ENCODE measurements at regions not wholly inside any gene's neighbourhood (a gene's known extent, or its start where the extent isn't known, plus 50 kb on each side); places are given as distances from the start of the nearest gene placed in this dataset.

DNA sequence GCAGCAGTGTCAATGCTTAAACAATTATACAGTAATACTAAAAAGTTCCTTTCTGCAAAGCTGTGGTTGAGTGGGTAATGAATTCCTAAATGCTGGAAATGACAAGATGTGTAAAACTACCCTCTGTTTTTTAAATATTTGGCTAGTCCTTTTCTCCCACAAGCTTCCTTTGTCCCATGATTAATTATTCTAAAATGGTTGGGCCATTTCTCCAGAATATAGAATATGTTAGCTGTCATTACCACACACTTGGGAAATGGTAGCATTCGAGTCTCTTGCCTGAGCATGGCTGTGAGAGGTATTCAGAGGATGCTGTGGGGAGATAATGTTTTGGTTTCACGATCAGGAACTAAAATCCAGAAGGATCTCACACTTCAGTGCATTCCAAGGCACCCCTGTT lies 1185.8 kb downstream of the UQCRFS1 start:
- no peak for DNase-seq

DNA sequence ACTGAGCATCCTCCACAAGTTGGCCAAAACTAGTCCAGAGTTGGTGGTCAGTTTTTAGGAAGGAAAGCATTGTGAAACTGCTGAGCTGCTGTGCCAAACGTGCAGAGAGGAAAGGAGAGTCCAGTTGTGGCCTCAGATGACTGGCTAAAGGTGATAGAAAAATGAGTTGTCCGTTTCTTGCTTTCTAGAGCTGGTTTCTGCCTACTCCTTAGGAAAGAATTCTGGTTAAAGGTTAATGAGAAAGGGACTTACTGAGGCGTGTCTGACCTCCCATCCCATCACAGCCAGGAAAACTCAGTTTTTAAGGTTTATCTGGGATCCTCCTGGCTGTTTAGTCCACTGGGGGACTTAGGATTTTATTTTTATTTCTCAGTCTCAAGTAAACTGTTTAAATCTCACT lies 1186.3 kb downstream of the UQCRFS1 start:
- DNase-seq: no peak

DNA sequence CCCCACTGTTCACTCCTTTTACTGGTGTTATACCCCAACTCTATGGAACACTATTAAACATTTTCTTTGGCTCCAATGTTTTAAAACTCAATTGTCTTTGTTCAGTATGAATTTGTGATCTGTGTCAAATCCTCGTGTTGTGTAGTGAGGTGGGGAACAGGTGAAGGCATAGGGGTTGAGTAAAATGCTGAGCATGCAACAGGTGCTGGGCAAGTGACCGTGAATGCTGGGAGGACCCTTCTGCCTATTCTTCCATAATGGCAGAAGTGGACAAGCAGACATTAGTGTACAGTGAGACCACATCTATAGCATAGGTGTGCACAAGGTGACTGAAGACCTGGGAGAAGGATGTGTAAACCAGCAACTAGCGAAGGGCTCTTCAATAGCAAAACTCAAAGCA lies 1188.0 kb downstream of the UQCRFS1 start:
- no peak for DNase-seq

DNA sequence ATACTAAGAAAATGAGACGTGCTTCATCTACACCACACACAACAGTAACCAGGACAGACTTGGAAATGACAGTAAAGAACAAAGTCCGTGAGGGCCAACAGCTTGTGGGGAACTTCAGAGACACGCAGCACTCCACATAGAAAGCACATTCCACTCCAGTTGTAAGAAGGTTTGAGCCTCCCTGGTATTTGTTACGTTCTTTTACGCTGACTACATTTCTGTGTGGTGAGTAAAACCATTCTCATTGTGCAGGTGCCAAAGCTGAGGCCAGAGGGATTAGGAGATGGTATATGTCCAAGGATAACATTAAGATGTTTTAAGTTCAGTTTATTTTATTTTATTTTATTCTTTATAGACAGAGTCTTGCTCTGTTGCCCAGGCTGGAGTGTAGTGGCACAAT lies 1189.9 kb downstream of the UQCRFS1 start:
- DNase-seq: no peak

DNA sequence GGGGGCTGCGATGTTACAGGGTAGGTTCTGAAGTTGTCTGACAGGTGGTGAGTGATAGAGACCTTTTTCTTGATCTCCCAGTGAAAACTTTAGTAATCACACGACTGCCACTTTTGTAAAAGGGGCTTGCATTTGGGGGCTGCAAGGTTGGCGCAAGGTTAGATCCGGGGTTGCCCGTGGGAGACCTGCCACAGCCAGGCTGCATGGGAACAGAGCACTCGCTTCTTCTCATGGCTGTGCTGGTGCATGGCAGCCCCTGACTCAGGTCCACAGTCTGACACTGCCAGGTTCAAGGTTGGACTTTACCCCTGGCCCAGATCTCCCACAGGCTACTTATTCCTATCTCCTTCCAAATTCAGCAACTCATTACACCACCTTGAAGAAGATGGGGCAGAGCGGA lies 1190.4 kb downstream of the UQCRFS1 start:
- no peak for DNase-seq

DNA sequence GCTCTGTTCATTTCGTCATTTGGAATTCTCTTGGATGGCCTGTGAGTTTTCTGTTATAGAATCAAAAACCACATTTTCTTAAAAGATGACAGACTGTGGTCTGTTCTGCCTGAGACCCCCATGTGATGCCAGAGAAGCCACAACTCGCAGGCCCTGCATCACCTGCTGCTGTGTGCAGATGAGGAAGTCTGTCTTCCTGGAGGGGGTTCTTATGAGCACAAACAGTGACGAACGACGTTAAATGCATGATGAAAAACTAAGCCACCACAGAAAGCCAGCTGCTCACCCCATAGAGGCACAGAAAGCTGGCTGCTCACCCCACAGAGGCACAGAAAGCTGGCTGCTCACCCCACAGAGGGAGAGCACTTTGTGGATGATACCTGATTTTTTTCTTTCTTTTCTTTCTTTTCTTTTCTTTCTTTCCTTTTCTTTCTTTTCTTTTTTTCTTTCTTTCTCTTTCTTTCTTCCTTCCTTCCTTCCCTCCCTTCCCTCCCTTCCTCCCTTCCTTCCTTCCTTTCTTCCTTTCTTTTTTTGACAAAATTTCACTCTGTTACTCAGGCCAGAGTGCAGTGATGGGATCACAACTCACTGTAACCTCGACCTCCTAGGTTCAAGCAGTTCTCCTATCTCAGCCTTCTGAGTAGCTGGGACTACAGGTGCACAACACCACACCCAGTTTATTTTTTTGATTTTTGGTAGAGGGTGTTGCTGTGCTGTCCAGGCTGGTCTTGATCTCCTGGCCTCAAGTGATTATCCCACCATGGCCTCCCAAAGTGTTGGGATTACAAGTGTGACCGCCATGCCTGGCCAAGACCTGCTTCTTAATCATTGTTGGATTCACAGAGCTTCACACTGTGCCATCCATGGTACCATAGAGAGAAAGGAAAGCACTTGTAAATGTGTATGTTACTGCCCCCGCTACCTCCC lies 1191.4 kb downstream of the UQCRFS1 start:
- no peak for DNase-seq

DNA sequence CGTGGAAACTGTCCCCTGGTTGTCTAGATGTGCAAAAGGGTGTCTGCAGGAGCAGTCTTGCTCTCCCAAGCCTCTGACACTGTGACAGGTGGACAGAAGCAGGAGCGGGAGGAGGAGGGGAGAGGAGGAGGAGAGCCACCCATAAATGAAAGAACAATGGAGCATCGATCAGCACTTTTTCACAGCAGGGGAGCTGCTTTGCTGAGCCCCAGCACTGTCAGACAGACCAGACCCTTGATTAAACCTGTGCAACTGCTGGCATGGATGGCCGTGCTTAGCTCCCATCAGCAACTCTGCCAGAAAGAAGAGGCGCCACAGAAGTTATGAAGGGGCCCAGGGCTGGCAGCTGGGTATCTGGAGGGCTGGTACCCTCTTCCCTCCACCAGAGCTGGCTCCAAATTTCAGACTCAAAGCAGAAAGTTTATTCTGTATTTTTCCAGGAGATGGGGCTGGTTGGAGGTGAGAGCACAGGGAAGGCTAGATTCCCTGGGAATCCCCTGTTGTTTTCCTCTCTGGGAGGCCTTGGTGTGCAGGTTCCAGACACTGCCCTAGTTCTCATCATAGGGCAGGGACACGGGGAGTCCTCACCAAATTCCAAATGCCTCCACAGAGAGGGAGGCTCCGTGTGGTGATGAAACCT lies 1192.2 kb downstream of the UQCRFS1 start:
- DNase-seq: no peak

DNA sequence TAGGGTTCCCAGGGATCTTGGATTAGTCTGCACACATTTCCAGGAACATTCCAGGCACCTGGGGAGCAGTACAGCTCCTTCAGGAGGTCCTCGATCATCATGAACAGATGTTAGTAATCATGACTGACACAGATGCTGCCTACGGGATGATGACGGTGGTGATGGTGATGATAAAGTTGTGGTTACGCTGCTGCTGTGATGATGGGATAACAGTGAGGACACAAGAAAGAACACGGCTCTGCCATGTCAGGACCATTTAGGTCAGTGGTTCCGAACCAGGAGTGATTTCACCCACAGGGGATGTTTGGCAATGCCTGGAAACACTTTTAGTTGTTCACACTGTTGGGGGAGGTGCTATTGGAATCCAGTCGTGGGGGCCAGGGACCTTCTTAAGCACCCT lies 1193.0 kb downstream of the UQCRFS1 start:
- DNase-seq: no peak

DNA sequence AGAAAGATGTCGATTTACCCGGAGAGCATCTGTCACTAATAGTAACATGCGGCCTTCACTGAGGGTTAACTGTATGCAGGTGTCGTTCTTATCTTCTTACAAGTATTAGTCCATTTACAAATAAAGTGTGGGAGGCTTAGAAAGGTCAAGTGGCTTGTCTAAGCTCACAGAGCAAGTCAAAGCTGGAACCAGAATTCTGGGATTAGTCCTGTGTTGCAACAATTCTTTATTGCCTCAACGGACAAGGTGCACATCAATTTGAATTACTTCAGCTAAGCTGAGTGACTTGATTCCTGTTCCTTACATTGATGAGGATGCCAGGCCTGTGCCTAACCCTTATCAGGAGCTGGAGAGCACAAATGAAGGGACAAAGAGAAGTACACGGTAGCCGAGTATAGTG lies 1193.6 kb downstream of the UQCRFS1 start:
- DNase-seq: no peak

DNA sequence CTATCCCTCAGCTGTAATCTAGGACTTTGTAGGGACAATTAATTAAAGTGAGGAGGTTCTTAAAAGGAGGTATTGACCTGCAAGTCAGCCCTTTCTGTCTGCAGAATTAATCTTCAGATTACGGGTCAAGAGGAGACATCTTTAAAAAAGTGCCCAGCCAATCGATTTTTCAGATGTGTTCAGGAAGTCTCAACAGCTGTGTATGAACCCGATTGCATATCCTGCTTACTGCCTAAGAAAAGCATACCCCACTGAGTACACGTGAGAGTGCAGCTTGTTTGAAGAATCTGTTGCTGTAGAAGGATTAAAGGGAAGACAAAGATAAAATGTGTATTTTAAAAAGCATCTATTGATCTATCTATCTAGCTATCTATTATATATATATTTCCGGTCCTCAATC lies 1194.5 kb downstream of the UQCRFS1 start:
- no peak for DNase-seq

DNA sequence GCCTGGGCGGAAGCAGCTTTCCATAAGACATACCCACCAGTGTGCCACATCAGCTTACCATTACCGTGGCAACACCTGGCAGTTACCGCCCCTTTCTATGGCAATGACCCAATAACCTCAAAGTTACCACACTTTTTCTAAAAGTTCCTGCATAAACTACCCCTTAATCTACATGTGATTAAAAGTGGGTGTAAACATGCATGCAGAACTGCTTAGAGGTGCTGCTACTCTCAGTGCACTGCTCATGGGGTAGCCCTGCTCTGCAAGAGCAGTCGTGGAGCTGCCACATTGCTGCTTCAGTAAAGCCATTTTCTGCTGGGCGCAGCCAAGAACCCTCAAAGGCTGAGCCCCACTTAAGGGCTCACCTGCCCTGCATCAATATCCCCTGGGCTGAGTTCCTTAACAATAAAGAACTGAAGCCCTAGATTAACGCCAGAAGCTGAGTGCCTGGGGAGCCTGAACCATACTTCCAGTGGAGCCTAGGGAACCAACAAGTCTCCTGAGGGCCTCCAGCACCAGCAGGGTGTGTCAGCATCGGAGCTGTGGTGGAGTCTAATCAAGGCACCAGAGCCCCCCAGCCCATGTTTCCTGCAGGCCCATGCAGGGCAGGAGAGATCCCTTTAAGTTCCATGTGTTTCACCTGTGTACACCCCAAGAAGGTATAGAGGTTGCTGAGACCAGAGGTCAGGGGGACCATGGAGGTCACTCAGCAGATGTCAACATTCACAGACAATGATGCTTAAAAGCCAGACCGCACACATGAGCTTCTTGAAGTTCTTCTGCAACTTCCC lies 1198.1 kb downstream of the UQCRFS1 start:
- DNase-seq: no peak

DNA sequence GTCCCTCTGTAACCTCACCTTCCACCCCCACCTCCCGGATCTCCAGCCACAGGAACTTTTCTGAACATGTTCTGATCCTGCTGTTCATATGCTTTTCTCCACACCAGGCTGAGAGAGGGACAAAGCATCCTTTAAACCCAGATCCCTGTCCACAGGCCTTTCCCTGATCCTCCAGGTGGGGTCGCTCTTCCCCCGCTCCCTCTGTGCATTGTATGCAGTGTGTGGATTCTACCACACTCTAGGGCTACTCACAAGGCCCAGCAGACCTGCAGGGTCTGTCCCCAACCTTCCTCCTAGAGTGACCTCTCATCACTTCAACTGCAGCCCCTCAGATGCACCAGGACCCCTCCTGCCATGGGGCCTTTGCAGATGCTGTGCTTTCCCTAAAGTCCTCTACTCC lies 1200.6 kb downstream of the UQCRFS1 start:
- DNase-seq: no peak

DNA sequence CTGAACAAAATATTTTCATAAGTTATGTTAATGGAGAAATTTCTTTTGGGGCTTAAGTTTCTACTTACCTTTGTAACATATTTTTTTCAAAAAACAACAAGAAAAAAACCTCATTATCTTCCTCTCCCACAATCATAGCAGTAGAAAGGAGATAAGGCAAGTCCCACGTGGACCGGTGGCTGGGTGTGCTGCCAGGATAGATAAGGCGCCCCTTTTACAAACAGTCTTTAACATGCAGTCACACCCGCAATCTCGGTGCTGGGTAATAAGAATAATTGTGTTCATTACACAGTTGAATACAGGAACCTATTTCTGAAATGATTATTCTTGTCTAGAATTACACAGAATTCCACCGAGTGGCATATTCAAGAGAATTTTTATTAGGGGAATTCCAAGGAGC lies 1202.3 kb downstream of the UQCRFS1 start:
- DNase-seq: no peak

DNA sequence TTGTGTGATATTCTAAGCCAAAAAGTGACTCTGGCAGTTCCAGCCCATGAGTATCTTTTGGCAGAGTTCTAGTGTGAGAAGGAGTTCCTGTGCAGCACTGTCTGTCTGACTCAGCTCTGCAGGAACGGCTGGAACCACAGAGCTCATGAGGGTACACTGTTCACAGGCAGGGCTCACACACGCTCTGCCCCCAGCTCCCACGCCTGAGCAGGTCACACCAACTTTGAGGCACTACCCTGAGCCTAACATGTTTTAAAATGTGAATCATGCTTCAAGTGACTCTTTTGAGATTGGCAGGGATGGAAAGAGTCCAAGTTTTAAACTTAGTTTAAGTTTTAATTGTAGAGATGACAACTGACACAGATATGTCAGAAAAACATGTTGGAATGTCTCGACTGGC lies 1203.3 kb downstream of the UQCRFS1 start:
- DNase-seq: no peak

DNA sequence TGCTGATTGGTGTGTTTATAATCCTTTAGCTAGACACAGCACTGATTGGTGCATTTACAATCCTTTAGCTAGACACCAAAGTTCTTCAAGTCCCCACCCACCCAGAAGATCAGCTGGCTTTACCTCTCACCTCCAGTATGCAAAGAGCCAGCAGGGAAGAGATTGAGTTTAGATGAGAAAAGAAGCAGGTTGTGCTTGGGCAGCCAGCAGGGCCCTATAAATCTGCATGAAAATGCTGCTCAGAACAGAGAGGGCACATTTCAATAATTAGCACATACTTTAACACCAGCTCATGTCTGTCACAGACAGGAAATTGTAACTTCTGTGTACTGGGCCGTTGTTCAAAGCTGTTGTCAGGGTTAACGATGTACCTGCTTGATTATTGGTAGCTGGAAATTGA lies 1204.3 kb downstream of the UQCRFS1 start:
- DNase-seq: no peak

DNA sequence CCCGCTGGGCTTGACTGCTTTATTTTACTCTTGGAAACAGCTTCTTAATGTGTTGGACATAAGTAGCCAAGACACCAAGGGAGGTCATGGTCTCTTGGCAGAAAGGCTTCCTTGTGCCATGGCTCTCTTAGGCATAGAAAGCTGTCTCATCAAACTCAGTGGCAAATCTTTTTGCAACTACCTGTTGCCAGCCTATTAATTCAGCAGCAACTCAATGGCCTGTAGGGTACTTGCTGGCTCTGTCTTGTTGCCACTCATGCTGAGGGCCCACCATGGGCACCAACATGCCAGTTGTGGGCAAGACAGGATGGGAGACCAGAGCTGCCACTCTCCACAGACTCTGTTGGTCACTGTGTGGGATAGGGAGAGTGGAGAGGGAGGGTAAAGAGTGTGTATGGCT lies 1209.4 kb downstream of the UQCRFS1 start:
- no peak for DNase-seq

DNA sequence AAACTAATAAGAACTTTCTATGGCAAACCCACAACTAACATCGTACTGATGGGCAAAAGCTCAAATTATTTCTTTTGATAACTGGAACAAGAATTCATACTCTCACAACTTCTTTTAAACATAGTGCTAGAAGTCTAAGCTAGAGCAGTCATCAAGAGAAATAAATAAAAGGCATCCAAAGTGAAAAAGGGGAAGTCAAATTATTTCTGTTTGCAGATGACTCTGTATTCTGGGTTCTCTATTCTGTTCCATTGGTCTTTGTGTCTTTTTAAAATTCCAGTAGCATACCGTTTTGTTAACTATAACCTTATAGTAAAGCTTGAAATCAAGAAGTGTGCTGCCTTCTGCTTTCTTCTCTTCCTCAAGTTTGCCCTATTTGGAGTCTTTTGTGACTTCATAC lies 1215.9 kb downstream of the UQCRFS1 start:
- DNase-seq: no peak

DNA sequence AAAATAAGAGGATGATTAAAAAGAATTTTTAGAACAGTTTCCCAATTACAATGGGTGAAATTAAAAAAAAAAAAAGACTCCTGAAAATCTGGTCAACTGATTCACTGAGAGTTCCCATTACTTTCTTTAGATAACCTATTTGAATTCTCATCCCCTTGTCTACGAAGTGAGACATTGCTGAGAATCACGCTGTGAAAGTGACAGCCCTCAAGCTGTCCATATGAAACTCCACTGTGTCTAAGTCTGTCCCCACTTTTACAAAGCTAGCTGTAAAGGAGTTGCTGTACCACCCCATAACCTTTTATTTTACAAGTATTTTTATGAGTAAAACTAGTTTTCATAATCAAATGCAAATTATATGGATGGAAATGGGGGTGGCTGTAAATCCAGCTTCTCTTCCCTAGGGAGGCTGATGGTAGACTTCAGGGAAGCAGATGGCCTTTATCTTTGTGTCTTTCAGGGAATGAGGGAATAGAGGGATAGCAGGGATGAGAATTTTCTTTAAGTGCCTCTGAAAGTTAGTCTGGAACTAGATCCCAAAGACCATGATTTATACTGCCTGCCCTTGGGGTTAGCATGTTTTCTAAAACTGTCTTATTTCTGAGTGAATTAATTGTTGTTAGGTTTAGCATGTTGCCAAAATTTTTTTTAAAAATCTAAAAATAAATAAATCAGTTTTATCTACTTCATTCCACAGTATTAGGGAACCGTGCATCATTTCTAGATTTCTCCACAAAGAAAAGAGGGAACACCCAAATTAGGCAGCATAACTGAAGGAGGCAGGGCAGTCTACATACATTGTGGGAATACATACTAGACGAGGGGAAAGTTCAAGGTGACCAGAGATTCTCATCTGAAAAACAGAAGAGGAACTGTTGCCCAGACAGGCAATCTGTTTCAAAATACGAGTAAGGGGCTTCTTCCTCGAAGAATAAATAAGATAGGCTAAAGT lies 1219.1 kb downstream of the UQCRFS1 start:
- DNase-seq: no peak

DNA sequence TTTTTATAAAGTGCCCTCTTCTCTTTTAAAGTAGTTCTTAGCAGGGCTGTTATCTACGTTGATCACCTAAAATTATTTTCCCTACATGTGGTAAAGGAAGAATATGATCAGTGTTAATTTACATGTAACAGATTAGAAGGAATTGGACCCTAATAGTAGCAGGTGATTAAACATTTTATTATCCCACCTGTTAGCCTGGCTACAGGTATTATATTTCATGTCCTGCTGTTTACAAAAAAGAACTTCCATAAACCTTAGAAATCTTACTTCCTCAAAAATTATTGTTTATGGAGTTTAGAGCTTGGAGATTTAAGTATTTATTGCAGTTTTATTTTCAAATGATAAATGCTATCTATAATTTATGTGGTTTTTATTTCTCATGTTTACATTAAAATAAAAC lies 1226.7 kb downstream of the UQCRFS1 start:
- no peak for DNase-seq

DNA sequence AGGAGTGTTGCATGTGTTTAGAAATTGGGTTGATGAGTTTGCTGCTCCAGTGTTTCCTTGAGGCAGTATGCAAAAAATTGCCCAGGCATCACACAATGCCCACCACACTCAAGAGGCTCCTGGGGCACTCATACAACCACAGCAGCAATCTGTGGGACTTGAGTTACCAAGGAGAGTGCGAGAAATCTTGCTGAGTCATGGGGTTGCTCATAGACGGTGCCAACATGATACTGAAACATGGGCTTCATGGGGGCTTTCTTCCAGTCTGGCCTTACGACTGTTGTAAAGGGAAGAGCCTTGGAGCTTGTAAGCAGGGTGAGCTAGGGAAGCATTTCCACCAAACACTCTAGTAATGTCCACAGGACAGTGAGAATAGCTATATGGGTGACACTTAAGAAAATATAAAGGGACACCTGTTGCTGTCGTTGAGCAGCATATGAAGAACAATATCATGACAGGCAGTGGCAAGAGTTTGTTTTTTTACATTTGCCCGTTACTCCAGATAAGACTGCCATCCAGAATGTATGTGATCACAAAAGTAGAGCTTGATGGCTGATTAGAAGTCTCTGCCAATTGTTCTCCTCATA lies 1237.4 kb downstream of the UQCRFS1 start:
- no peak for DNase-seq

DNA sequence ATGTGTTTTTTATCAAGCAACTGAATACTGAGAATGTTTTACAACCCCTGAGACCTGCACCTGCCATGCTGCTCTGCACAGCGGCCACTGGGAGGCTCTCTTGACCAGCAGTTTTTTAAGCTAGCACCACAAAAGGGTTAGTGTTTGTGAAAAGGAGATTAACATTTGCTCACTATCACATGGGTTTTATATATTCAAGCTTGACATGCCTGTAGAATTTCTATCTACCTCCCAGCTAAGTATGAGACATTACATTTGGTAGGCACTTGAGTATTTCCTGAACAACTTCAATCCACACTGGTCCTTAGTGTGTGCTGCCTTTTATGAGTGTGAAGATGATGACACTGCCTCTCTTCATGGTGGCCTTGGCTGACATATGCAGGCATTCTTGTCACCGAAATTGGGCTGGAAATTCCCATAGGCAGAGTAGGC lies 1238.9 kb downstream of the UQCRFS1 start:
- no peak for DNase-seq

Data from NCI-H2081 treated with DMSO at 0.1 percent for 48 hours (cell line).